Loucy (cell line): ENCODE measurements at regions not wholly inside any gene's neighbourhood (a gene's known extent, or its start where the extent isn't known, plus 50 kb on each side); places are given as distances from the start of the nearest gene placed in this dataset.

ENCODE experiments used
- EZH2phosphoT487 ChIP-seq: fragments of 200-600 bp; IDR thresholded peaks from 2 replicates; pipeline ENCODE4 v1.6.1; 2018; ENCODE audit warnings: antibody characterized with exemption, mild to moderate bottlenecking, moderate library complexity, borderline replicate concordance
- TF ChIP-seq, protein P1 (sequence below): fragments of 200-600 bp; sonication (generic); conservative IDR thresholded peaks from 2 replicates; pipeline ENCODE4 v1.5.1; 2014; ENCODE audit warnings: mild to moderate bottlenecking, antibody characterized with exemption, low read length

GRCh38 chr2:14901737-14902136 lies 269.2 kb downstream of the LRATD1 start:
- TF ChIP-seq, protein P1, sequence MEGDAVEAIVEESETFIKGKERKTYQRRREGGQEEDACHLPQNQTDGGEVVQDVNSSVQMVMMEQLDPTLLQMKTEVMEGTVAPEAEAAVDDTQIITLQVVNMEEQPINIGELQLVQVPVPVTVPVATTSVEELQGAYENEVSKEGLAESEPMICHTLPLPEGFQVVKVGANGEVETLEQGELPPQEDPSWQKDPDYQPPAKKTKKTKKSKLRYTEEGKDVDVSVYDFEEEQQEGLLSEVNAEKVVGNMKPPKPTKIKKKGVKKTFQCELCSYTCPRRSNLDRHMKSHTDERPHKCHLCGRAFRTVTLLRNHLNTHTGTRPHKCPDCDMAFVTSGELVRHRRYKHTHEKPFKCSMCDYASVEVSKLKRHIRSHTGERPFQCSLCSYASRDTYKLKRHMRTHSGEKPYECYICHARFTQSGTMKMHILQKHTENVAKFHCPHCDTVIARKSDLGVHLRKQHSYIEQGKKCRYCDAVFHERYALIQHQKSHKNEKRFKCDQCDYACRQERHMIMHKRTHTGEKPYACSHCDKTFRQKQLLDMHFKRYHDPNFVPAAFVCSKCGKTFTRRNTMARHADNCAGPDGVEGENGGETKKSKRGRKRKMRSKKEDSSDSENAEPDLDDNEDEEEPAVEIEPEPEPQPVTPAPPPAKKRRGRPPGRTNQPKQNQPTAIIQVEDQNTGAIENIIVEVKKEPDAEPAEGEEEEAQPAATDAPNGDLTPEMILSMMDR = no peak
- no peak for TF ChIP-seq EZH2phosphoT487
